NB4 (cell line): ENCODE measurements at regions not wholly inside any gene's neighbourhood (a gene's known extent, or its start where the extent isn't known, plus 50 kb on each side); places are given as distances from the start of the nearest gene placed in this dataset.

Experiments
- DNase-seq: peaks from one replicate; pipeline ENCODE4 v3.0.0; 2010; ENCODE audit warnings: low read depth
- H3K4me3 ChIP-seq: one replicate; pipeline ENCODE4 v1.5.1; 2011; ENCODE audit warnings: mild to moderate bottlenecking, low read depth, low read length, moderate library complexity
- CTCF ChIP-seq: IDR thresholded peaks from one replicate; pipeline ENCODE4 v1.5.1; 2012; ENCODE audit warnings: low read depth, low read length
- MAX ChIP-seq: IDR thresholded peaks from 2 replicates; pipeline ENCODE4 v1.6.1; 2011; ENCODE audit warnings: low read depth, low read length
- MYC ChIP-seq: IDR thresholded peaks from 2 replicates; pipeline ENCODE4 v1.6.1; 2011; ENCODE audit warnings: low read depth, low read length
- POLR2A ChIP-seq: IDR thresholded peaks from 2 replicates; pipeline ENCODE4 v1.6.1; 2011; ENCODE audit warnings: mild to moderate bottlenecking; ENCODE audit not compliant: insufficient read length; ENCODE audit errors: extremely low read depth

- no peak for TF ChIP-seq MAX
- TF ChIP-seq POLR2A = no peak
- TF ChIP-seq CTCF = no peak
- no peak for TF ChIP-seq MYC
- H3K4me3 ChIP-seq = no peak overlapping the region
- DNase-seq = no peak
Measured at GRCh38 chr1:11377954-11378353, 101.0 kb upstream of the DISP3 start.

- no peak for DNase-seq
- no peak overlapping the region for H3K4me3 ChIP-seq
- no peak for TF ChIP-seq MAX
- no peak for TF ChIP-seq POLR2A
- no peak for TF ChIP-seq MYC
- TF ChIP-seq CTCF = no peak
Measured at GRCh38 chr1:11379851-11380250, 99.1 kb upstream of the DISP3 start.

GRCh38 chr1:11380500-11380899, 98.5 kb upstream of the DISP3 start:
- no peak for TF ChIP-seq CTCF
- TF ChIP-seq MAX = no peak
- TF ChIP-seq MYC = no peak
- no peak for TF ChIP-seq POLR2A

GRCh38 chr1:11383553-11384169, 95.3 kb upstream of the DISP3 start:
- TF ChIP-seq MYC = peak; percentile 59; the same call in 1 of the 2 replicates
- no peak for TF ChIP-seq POLR2A
- no peak overlapping the region for H3K4me3 ChIP-seq
- peak; percentile 78 for DNase-seq

More at GRCh38 chr1:11380500-11380899, 98.5 kb upstream of the DISP3 start:
- H3K4me3 ChIP-seq = no peak overlapping the region
- DNase-seq = no peak

GRCh38 chr1:11384170-11384554, 94.8 kb upstream of the DISP3 start:
- no peak overlapping the region for H3K4me3 ChIP-seq
- TF ChIP-seq CTCF (no peak), MAX (peak; percentile 98), MYC (peak; percentile 72)

GRCh38 chr1:11387829-11388228, 91.1 kb upstream of the DISP3 start:
- no peak for DNase-seq
- no peak overlapping the region for H3K4me3 ChIP-seq
- TF ChIP-seq CTCF = no peak
- no peak for TF ChIP-seq POLR2A
- TF ChIP-seq MYC = no peak
- no peak for TF ChIP-seq MAX

More at GRCh38 chr1:11384170-11384554, 94.8 kb upstream of the DISP3 start:
- DNase-seq = peak; percentile 59
